ENCODE measurements at regions not wholly inside any gene's neighbourhood (a gene's known extent, or its start where the extent isn't known, plus 50 kb on each side); places are given as distances from the start of the nearest gene placed in this dataset.

GRCh38 chr5:88388476-88389337 is 120.1 kb upstream of the TMEM161B start:
- no peaks in the 10 kb centered on the region for H3K9me3 ChIP-seq (ENCODE audit: control insufficient read depth, insufficient read depth, low read length)
- no peaks in the 10 kb centered on the region for H3K36me3 ChIP-seq (ENCODE audit: insufficient read depth, low read length)
- H3K4me1 ChIP-seq (ENCODE audit: insufficient read depth, low read length) = peaks cover 49% of the 10 kb centered on the region
- H3K9ac ChIP-seq (ENCODE audit: low read depth, low read length) = peak overlapping the region; percentile 12

DNA sequence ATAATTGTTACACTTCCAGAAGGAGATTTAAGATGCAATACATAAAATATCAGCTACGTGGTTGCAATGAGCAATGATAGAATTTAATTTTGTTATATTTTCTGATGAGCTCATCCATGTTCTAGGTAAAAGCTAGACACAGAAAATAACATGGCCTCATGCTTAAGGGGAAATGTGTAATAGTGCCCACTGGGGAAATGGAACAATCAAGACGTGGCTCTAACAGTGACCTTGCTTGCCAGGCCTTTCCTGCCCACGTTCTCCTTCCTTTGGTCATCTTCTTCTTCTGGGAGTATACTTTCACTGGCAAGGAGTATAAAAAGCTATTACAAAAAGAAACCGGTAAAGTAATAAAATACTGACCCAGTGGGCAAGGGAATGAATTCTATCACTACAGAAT is 116.2 kb upstream of the TMEM161B start:
- Histone ChIP-seq H3K36me3 (ENCODE audit: insufficient read depth, low read length) (no peaks in the 10 kb centered on the region), H3K9me3 (ENCODE audit: control insufficient read depth, insufficient read depth, low read length) (peaks cover 2% of the 10 kb centered on the region; the same call in 1 of the 2 replicates), H3K9ac (ENCODE audit: low read depth, low read length) (no peak overlapping the region), H3K4me1 (ENCODE audit: insufficient read depth, low read length) (peaks cover 23% of the 10 kb centered on the region)

DNA sequence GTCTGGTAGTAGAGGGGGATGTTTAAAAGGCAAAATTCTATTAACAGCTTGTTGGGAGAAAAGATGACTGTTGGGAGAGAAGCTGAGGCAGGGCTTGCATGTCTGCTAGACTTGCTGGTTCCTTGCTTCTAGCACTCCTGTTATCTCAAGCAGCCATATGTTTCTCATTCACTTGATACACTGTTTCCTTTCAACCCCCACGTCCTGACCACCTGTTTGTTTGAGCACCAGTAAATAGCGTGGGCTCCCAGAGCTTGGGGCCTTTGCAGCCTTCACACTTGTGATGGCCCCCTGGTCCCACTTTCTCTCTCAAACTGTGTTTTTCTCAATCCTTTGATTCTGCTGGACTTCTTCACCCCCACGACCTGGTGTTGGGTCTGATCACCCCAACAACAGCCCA is 111.7 kb upstream of the TMEM161B start:
- Histone ChIP-seq H3K9me3 (ENCODE audit: control insufficient read depth, insufficient read depth, low read length) (peaks cover 2% of the 10 kb centered on the region; the same call in 1 of the 2 replicates), H3K36me3 (ENCODE audit: insufficient read depth, low read length) (no peaks in the 10 kb centered on the region), H3K9ac (ENCODE audit: low read depth, low read length) (no peak overlapping the region), H3K4me1 (ENCODE audit: insufficient read depth, low read length) (no peaks in the 10 kb centered on the region)

DNA sequence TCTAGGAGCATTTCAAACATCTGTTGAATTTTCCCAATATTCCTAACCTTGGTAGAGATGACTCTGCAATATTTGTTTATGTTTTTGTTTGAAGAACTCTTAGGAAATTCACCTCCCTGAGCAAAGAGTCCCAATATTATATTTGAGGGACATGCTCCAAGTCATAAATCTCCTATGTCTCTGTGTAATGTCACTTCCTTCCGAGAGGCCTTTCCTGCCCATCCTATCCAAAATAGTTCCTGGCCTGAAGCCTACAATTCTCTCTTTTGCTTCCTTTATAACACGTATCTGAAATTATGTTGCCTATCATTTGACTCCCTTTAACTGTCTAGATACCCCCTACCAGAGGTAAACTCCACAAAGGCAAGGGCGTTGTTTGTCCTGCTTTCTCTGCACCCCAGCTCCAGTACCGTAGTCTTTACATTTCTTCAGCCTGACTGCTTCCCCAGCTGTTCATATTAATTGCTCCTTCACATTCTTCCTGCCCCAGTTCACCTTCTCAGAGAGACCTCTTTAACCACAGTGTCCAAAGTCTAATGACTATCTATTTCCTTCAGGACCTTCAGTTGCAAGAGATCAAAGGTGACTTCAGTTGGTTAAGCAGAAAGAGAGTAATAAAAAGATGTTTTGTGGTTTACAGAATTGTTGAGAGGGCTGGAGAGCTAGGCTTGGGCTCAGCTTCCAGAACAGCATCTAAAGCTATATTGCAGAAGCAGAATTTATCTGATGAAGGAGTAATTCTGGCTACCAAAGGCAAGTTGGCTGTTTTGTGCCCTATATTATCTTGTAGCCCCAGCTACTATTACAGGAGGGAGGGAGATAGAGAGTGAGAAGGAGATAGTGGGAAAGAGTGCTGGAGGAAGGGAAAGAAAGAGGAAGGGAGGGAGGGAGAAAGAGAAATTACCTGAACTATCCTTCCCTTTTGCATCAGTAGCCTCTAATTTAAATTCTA is 109.3 kb upstream of the TMEM161B start:
- Histone ChIP-seq H3K9ac (ENCODE audit: low read depth, low read length) (no peak overlapping the region), H3K4me1 (ENCODE audit: insufficient read depth, low read length) (no peaks in the 10 kb centered on the region), H3K36me3 (ENCODE audit: insufficient read depth, low read length) (no peaks in the 10 kb centered on the region), H3K9me3 (ENCODE audit: control insufficient read depth, insufficient read depth, low read length) (peaks cover 2% of the 10 kb centered on the region; the same call in 1 of the 2 replicates)

DNA sequence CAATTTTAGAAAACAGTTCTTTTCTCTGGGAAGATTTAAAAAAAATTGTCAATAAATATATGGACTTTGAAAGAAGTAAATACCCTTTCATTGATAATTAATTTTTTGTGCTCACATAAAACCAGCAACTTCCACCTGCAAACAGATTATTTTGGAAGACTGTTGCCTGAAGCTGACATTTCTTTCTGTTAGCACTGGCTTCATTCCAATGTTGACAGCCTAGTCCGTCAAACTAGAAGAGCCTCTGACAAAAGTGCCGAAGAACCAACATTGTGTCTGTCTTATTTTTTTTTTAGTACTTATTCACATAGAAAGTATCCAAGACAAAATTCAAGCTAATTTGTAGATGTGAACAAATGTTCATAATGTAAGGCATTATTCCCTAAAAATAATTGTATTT is 108.6 kb upstream of the TMEM161B start:
- Histone ChIP-seq H3K36me3 (ENCODE audit: insufficient read depth, low read length) (no peaks in the 10 kb centered on the region), H3K9me3 (ENCODE audit: control insufficient read depth, insufficient read depth, low read length) (peaks cover 2% of the 10 kb centered on the region; the same call in 1 of the 2 replicates), H3K9ac (ENCODE audit: low read depth, low read length) (no peak overlapping the region), H3K4me1 (ENCODE audit: insufficient read depth, low read length) (no peaks in the 10 kb centered on the region)

- no peaks in the 10 kb centered on the region for H3K36me3 ChIP-seq (ENCODE audit: insufficient read depth, low read length)
Measured at GRCh38 chr5:88376728-88377127, 108.1 kb upstream of the TMEM161B start.

GRCh38 chr5:88374391-88374790 is 105.7 kb upstream of the TMEM161B start:
- no peaks in the 10 kb centered on the region for H3K36me3 ChIP-seq (ENCODE audit: insufficient read depth, low read length)
- H3K4me1 ChIP-seq (ENCODE audit: insufficient read depth, low read length) = no peaks in the 10 kb centered on the region
- no peaks in the 10 kb centered on the region for H3K9me3 ChIP-seq (ENCODE audit: control insufficient read depth, insufficient read depth, low read length)
- H3K9ac ChIP-seq (ENCODE audit: low read depth, low read length) = no peak overlapping the region

More at GRCh38 chr5:88376728-88377127, 108.1 kb upstream of the TMEM161B start:
- no peaks in the 10 kb centered on the region for H3K4me1 ChIP-seq (ENCODE audit: insufficient read depth, low read length)
- peaks cover 2% of the 10 kb centered on the region; the same call in 1 of the 2 replicates for H3K9me3 ChIP-seq (ENCODE audit: control insufficient read depth, insufficient read depth, low read length)
- no peak overlapping the region for H3K9ac ChIP-seq (ENCODE audit: low read depth, low read length)

- peaks cover 7% of the 10 kb centered on the region; the same call in 1 of the 2 replicates for H3K4me1 ChIP-seq (ENCODE audit: insufficient read depth, low read length)
- no peak overlapping the region for H3K9ac ChIP-seq (ENCODE audit: low read depth, low read length)
- no peaks in the 10 kb centered on the region for H3K36me3 ChIP-seq (ENCODE audit: insufficient read depth, low read length)
- H3K9me3 ChIP-seq (ENCODE audit: control insufficient read depth, insufficient read depth, low read length) = no peaks in the 10 kb centered on the region
Measured at GRCh38 chr5:88370824-88371223, 102.2 kb upstream of the TMEM161B start.

DNA sequence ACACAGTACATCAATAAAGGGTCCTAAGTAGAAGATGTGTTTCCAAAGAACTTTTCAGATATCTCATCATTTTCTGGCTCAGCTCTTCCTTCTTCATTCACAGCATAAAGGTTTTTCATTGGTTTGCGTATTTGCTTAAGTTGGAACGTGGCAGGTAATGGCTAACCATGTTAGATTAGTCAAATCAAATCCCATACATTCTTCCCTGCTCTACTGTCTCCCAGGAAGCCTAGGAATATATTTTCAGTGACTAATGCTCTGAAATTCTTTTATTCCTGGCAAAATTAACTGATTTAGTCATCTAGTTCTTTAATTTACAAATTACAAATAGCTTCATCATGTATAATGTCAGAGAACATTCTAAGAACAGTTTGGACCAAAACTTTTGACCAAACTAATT is 99.6 kb upstream of the TMEM161B start:
- H3K9ac ChIP-seq (ENCODE audit: low read depth, low read length) = no peak overlapping the region
- peaks cover 13% of the 10 kb centered on the region; the same call in 1 of the 2 replicates for H3K4me1 ChIP-seq (ENCODE audit: insufficient read depth, low read length)
- H3K9me3 ChIP-seq (ENCODE audit: control insufficient read depth, insufficient read depth, low read length) = no peaks in the 10 kb centered on the region
- H3K36me3 ChIP-seq (ENCODE audit: insufficient read depth, low read length) = no peaks in the 10 kb centered on the region

- H3K4me1 ChIP-seq (ENCODE audit: insufficient read depth, low read length) = peaks cover 13% of the 10 kb centered on the region; the same call in 1 of the 2 replicates
- no peaks in the 10 kb centered on the region for H3K9me3 ChIP-seq (ENCODE audit: control insufficient read depth, insufficient read depth, low read length)
- no peaks in the 10 kb centered on the region for H3K36me3 ChIP-seq (ENCODE audit: insufficient read depth, low read length)
- H3K9ac ChIP-seq (ENCODE audit: low read depth, low read length) = no peak overlapping the region
Measured at GRCh38 chr5:88364991-88365390, 96.3 kb upstream of the TMEM161B start.

GRCh38 chr5:88355490-88356050 is 86.9 kb upstream of the TMEM161B start:
- Histone ChIP-seq H3K36me3 (ENCODE audit: insufficient read depth, low read length) (no peaks in the 10 kb centered on the region), H3K9me3 (ENCODE audit: control insufficient read depth, insufficient read depth, low read length) (no peaks in the 10 kb centered on the region), H3K9ac (ENCODE audit: low read depth, low read length) (no peak overlapping the region), H3K4me1 (ENCODE audit: insufficient read depth, low read length) (no peaks in the 10 kb centered on the region; the same call in 1 of the 2 replicates)

- Histone ChIP-seq H3K9ac (ENCODE audit: low read depth, low read length) (no peak overlapping the region), H3K36me3 (ENCODE audit: insufficient read depth, low read length) (no peaks in the 10 kb centered on the region)
Measured at GRCh38 chr5:88325868-88326267, 57.2 kb upstream of the TMEM161B start.

DNA sequence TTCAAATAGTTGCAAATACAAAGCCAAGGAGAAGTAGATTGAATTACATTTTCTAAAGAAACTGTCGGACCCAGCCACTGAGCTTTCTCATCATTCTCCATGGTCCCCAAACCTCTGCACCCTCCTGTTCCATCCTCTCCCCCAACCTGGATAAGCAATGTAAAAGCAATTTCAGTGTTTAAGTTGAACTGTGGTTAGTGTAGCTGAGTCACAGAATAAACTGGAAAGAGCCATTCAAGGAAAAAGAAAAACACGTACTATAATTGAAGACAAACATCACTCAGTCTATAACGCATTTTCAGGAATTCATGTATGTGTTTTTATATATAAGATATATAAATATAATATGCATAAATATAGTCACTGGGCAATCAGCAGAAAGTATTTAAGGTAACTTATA is 54.1 kb upstream of the TMEM161B start:
- no peaks in the 10 kb centered on the region; the same call in 1 of the 2 replicates for H3K9me3 ChIP-seq (ENCODE audit: control insufficient read depth, insufficient read depth, low read length)
- no peaks in the 10 kb centered on the region for H3K36me3 ChIP-seq (ENCODE audit: insufficient read depth, low read length)
- no peaks in the 10 kb centered on the region for H3K4me1 ChIP-seq (ENCODE audit: insufficient read depth, low read length)
- no peak overlapping the region for H3K9ac ChIP-seq (ENCODE audit: low read depth, low read length)

More at GRCh38 chr5:88325868-88326267, 57.2 kb upstream of the TMEM161B start:
- no peaks in the 10 kb centered on the region for H3K4me1 ChIP-seq (ENCODE audit: insufficient read depth, low read length)
- H3K9me3 ChIP-seq (ENCODE audit: control insufficient read depth, insufficient read depth, low read length) = no peaks in the 10 kb centered on the region; the same call in 1 of the 2 replicates

Data from ES-I3 (cell line).